WERI-Rb-1 (cell line): ENCODE measurements at regions not wholly inside any gene's neighbourhood (a gene's known extent, or its start where the extent isn't known, plus 50 kb on each side); places are given as distances from the start of the nearest gene placed in this dataset.
A peak's percentile ranks its signal among the peaks of the same experiment; 100 is the strongest.
"Not testable (repeated sequence)": the region's sequence is repeated elsewhere in the genome, so short reads cannot be mapped to it uniquely, and the experiment has no call there.

ENCODE experiments used
- DNase-seq: peaks from one replicate; pipeline ENCODE4 v3.0.0-alpha.2; 2020
- H3K27ac ChIP-seq: fragments of 250-450 bp; sonication (Bioruptor Pico); 2 replicates; pipeline ENCODE4 v1.5.1; 2020; ENCODE audit warnings: mild to moderate bottlenecking, moderate library complexity
- H3K27me3 ChIP-seq: fragments of 250-450 bp; sonication (Bioruptor Pico); 2 replicates; pipeline ENCODE4 v1.5.1; 2021; ENCODE audit warnings: mild to moderate bottlenecking, low read depth, moderate library complexity; ENCODE audit not compliant: insufficient read depth, severe bottlenecking
- H3K36me3 ChIP-seq: fragments of 250-450 bp; sonication (Bioruptor Pico); 2 replicates; pipeline ENCODE4 v1.5.1; 2020; ENCODE audit warnings: mild to moderate bottlenecking, moderate library complexity
- H3K4me3 ChIP-seq: 2 replicates; pipeline ENCODE4 v1.5.1; 2011; ENCODE audit warnings: low read depth, mild to moderate bottlenecking, control low read depth, low read length
- H3K9me3 ChIP-seq: fragments of 250-450 bp; sonication (Bioruptor Pico); 2 replicates; pipeline ENCODE4 v1.5.1; 2021; ENCODE audit warnings: mild to moderate bottlenecking, moderate library complexity; ENCODE audit not compliant: severe bottlenecking
- TF ChIP-seq, protein P1 (sequence below): IDR thresholded peaks from 2 replicates; pipeline ENCODE4 v1.5.1; 2011; ENCODE audit warnings: low read depth, mild to moderate bottlenecking, control low read depth, inconsistent platforms, low read length

- H3K4me3 ChIP-seq = no peak overlapping the region
- no peaks in the 10 kb centered on the region for H3K36me3 ChIP-seq
- H3K27me3 ChIP-seq = no peaks in the 10 kb centered on the region
- peak; percentile 73 for DNase-seq
- no peaks in the 10 kb centered on the region for H3K9me3 ChIP-seq
- TF ChIP-seq, protein P1, sequence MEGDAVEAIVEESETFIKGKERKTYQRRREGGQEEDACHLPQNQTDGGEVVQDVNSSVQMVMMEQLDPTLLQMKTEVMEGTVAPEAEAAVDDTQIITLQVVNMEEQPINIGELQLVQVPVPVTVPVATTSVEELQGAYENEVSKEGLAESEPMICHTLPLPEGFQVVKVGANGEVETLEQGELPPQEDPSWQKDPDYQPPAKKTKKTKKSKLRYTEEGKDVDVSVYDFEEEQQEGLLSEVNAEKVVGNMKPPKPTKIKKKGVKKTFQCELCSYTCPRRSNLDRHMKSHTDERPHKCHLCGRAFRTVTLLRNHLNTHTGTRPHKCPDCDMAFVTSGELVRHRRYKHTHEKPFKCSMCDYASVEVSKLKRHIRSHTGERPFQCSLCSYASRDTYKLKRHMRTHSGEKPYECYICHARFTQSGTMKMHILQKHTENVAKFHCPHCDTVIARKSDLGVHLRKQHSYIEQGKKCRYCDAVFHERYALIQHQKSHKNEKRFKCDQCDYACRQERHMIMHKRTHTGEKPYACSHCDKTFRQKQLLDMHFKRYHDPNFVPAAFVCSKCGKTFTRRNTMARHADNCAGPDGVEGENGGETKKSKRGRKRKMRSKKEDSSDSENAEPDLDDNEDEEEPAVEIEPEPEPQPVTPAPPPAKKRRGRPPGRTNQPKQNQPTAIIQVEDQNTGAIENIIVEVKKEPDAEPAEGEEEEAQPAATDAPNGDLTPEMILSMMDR = no peak
- H3K27ac ChIP-seq = peak overlapping the region; percentile 80
Measured at GRCh38 chr5:135149956-135150723, 116.1 kb upstream of the PITX1 start.

- H3K27ac ChIP-seq = peak overlapping the region; percentile 80
- DNase-seq = no peak
- H3K36me3 ChIP-seq = no peaks in the 10 kb centered on the region
- no peak overlapping the region for H3K4me3 ChIP-seq
- no peaks in the 10 kb centered on the region for H3K9me3 ChIP-seq
- TF ChIP-seq, protein P1 = no peak
- H3K27me3 ChIP-seq = no peaks in the 10 kb centered on the region
Measured at GRCh38 chr5:135149229-135149955, 115.4 kb upstream of the PITX1 start.

- DNase-seq = no peak
- no peaks in the 10 kb centered on the region for H3K36me3 ChIP-seq
- no peaks in the 10 kb centered on the region for H3K9me3 ChIP-seq
- no peak overlapping the region for H3K4me3 ChIP-seq
- TF ChIP-seq, protein P1 = no peak
- no peak overlapping the region for H3K27ac ChIP-seq
- no peaks in the 10 kb centered on the region for H3K27me3 ChIP-seq
Measured at GRCh38 chr5:135147294-135148090, 113.5 kb upstream of the PITX1 start.

GRCh38 chr5:135145985-135146384 lies 112.0 kb upstream of the PITX1 start:
- TF ChIP-seq, protein P1 = no peak
- H3K27ac ChIP-seq = no peak overlapping the region
- H3K36me3 ChIP-seq = no peaks in the 10 kb centered on the region

GRCh38 chr5:135143682-135144081 lies 109.7 kb upstream of the PITX1 start:
- not testable (repeated sequence) for DNase-seq, H3K9me3 ChIP-seq, H3K27me3 ChIP-seq, H3K27ac ChIP-seq, H3K4me3 ChIP-seq, H3K36me3 ChIP-seq

More at GRCh38 chr5:135145985-135146384, 112.0 kb upstream of the PITX1 start:
- no peak for DNase-seq
- H3K27me3 ChIP-seq = no peaks in the 10 kb centered on the region
- no peak overlapping the region for H3K4me3 ChIP-seq
- no peaks in the 10 kb centered on the region for H3K9me3 ChIP-seq
